ENCODE measurements at regions not wholly inside any gene's neighbourhood (a gene's known extent, or its start where the extent isn't known, plus 50 kb on each side); places are given as distances from the start of the nearest gene placed in this dataset.

DNA sequence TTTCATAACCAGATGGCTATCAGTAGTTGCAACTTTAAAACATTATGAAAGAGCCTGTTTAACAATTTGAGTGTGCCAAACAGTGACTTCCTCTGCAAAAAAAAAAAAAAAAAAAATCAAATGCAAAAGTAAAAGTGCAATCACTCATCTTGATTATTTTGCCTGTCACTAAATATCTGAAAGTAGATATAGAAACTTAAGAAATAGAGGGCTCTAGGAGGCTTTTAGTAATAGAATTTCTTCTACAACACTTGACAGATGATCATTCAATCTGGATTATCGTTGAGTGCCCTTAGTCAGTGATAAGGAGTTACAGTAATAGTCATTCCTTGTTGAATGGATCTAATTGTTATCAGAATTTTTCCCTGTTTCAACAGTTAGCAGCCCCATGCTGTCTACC lies 101.8 kb downstream of the CETN3 start:
- no peak overlapping the region for H3K4me3 ChIP-seq (replicated peaks in 1 of 3; ENCODE audit: insufficient read depth in 1 of 3, low read depth in 1 of 3, low read length in 3 of 3)
- no peaks in the 10 kb centered on the region for H3K79me2 ChIP-seq (ENCODE audit: control insufficient read depth, insufficient read depth, low read length)
- H3K4me2 ChIP-seq (ENCODE audit: insufficient read depth, low read length): no peak overlapping the region
- ChIA-PET POLR2A (no interaction called here), CTCF (no interaction called here)
- no peaks in the 10 kb centered on the region for H3K27me3 ChIP-seq (ENCODE audit: control insufficient read depth in 2 of 2, insufficient read depth in 2 of 2, low read length in 2 of 2)
- intact Hi-C loops (cut with micrococcal nuclease): no loop called here
- no peaks in the 10 kb centered on the region for H3K36me3 ChIP-seq (ENCODE audit: control insufficient read depth in 2 of 2, extremely low read depth in 1 of 2, insufficient read depth in 2 of 2, low read length in 2 of 2)
- no peak overlapping the region for H2AFZ ChIP-seq (ENCODE audit: low read depth, low read length)
- dilution Hi-C loops (cut with MboI; ENCODE audit: extremely low pct_ligation_motif_present, low sequenced_read_pairs): no loop called here
- H3K9me1 ChIP-seq (replicated peaks; ENCODE audit: control insufficient read depth, extremely low read depth, insufficient read depth, low read length): no peaks in the 10 kb centered on the region
- TF ChIP-seq EZH2 (IDR thresholded peaks at IDR 0.05; ENCODE audit: borderline replicate concordance, low read depth, low read length, severe bottlenecking): no peak
- no peak for TF ChIP-seq JUN (IDR thresholded peaks at IDR 0.05; ENCODE audit: borderline replicate concordance, insufficient read depth, insufficient read length, low read depth)
- no peak for TF ChIP-seq FOS (IDR thresholded peaks at IDR 0.05; ENCODE audit: borderline replicate concordance, insufficient read depth, low read length)
- TF ChIP-seq POLR2AphosphoS5 (IDR thresholded peaks at IDR 0.05; ENCODE audit: insufficient read depth, low read depth, low read length): no peak
- TF ChIP-seq, protein P1, sequence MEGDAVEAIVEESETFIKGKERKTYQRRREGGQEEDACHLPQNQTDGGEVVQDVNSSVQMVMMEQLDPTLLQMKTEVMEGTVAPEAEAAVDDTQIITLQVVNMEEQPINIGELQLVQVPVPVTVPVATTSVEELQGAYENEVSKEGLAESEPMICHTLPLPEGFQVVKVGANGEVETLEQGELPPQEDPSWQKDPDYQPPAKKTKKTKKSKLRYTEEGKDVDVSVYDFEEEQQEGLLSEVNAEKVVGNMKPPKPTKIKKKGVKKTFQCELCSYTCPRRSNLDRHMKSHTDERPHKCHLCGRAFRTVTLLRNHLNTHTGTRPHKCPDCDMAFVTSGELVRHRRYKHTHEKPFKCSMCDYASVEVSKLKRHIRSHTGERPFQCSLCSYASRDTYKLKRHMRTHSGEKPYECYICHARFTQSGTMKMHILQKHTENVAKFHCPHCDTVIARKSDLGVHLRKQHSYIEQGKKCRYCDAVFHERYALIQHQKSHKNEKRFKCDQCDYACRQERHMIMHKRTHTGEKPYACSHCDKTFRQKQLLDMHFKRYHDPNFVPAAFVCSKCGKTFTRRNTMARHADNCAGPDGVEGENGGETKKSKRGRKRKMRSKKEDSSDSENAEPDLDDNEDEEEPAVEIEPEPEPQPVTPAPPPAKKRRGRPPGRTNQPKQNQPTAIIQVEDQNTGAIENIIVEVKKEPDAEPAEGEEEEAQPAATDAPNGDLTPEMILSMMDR (IDR thresholded peaks at IDR 0.05; ENCODE audit: extremely low read depth in 1 of 2, insufficient read depth in 1 of 2, low read depth in 1 of 2, low read length in 2 of 2): no peak
- no peak for TF ChIP-seq MYC (IDR thresholded peaks at IDR 0.05; ENCODE audit: low read depth, low read length)
- no peak for TF ChIP-seq GATA2 (IDR thresholded peaks at IDR 0.05; ENCODE audit: insufficient read depth, insufficient read length, low read depth, low read length)
- no peak for TF ChIP-seq POLR2A (IDR thresholded peaks at IDR 0.05; ENCODE audit: low read depth, low read length)
- TF ChIP-seq, protein P2, sequence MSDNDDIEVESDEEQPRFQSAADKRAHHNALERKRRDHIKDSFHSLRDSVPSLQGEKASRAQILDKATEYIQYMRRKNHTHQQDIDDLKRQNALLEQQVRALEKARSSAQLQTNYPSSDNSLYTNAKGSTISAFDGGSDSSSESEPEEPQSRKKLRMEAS (IDR thresholded peaks at IDR 0.05; ENCODE audit: insufficient read depth, insufficient read length): no peak
- no peak overlapping the region for H3K9ac ChIP-seq (replicated peaks; ENCODE audit: extremely low read depth, insufficient read depth, low read length)
- no peak overlapping the region for H3K27ac ChIP-seq (ENCODE audit: insufficient read depth, low read depth, low read length)
- no TSS peak for BruUV-seq (replicated peaks)
- no peaks in the 10 kb centered on the region for H3K4me1 ChIP-seq (ENCODE audit: control insufficient read depth, extremely low read depth, insufficient read depth, low read length)
- DNase-seq (ENCODE audit: low read depth, low spot score): no peak
- H3K9me3 ChIP-seq (replicated peaks; ENCODE audit: control insufficient read depth, insufficient read depth, low read length): no peaks in the 10 kb centered on the region
- no peaks in the 10 kb centered on the region for H4K20me1 ChIP-seq (replicated peaks; ENCODE audit: control insufficient read depth, extremely low read depth, insufficient read depth, low read length)
- FAIRE-seq: no peak

Measured in endothelial cell of umbilical vein (primary cell).